ENCODE measurements at regions not wholly inside any gene's neighbourhood (a gene's known extent, or its start where the extent isn't known, plus 50 kb on each side); places are given as distances from the start of the nearest gene placed in this dataset.

DNA sequence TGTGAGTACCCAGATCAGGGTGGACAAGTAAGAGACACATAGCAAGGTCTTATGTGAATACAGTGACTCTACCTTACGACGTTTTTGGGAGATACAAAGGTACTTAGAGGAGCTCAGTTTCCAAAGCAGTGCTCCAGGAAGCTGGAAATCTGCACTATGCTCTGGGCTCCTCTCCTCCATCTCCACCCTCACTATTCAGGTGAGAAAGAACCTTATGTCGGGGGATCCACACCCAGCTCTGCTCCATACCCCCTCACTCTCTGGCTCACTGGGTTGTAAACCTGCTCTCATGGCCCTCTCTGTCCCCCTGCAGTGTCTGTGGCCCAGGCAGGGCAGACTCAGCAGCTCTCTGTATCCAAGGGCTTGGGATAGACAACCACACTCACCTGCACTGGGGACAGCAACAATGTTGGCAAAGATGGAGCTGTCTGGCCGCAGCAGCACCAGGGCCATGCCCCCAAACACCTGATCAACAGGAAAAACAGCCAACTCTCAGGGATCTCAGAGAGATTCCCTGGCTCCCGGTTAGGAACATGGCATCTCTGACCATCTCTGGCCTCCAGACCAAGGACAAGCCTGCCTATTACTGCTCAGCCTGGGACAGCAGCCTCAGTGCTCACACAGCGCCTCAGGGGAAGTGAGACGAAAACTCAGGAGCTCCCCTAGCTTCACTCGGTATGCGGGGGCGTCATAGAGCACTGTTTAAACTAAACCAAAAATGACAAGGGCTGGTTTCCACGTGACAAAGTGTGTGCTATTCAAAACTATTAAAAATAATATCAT lies 60.9 kb upstream of the TOP3B start:
- no peaks in the 10 kb centered on the region for H3K4me1 ChIP-seq (ENCODE audit: insufficient read depth, low read length)
- no peak overlapping the region for H3K9ac ChIP-seq (ENCODE audit: low read depth, low read length)
- H3K4me3 ChIP-seq (ENCODE audit: low read length): no peak overlapping the region
- H3K27me3 ChIP-seq (ENCODE audit: insufficient read depth, low read length): peaks cover 97% of the 10 kb centered on the region
- H3K27ac ChIP-seq (ENCODE audit: low read length): no peak overlapping the region
- no peaks in the 10 kb centered on the region for H3K36me3 ChIP-seq (ENCODE audit: insufficient read depth, low read depth, low read length)
- H3K9me3 ChIP-seq (ENCODE audit: insufficient read depth, low read depth, low read length): no peaks in the 10 kb centered on the region

DNA sequence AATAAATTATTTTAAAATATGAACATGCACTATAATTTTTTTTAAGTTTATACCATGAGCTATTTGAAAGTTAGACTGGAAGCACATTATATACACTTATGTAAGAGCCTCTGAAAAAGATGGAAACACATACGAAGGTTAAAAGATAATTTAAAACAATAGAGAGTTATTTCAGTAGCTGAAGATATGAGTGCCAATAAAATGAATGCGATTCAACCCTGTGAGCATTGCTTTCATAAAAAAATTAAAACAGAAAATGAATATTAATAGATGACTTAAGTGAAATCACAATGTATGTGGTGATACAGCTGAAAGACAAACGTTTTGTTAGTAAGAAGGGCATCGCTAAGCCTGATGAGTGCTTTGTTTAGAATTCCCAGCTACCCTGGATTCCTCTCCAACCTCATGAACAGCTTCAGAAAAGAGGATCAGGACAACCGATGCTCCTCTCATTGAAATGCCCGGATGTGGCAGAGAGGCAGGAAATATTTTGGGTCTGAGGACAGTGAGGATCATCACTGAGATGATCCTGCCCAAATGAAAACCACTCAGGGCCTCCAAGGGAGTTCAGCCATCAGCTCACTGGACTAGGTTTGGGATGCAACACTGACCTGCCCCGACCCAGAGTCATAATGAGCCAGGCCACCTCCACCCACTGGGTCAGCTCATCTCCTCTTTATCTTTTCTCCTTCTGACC lies 60.2 kb upstream of the TOP3B start:
- no peaks in the 10 kb centered on the region for H3K36me3 ChIP-seq (ENCODE audit: insufficient read depth, low read depth, low read length)
- H3K9ac ChIP-seq (ENCODE audit: low read depth, low read length): no peak overlapping the region
- no peaks in the 10 kb centered on the region for H3K4me1 ChIP-seq (ENCODE audit: insufficient read depth, low read length)
- H3K4me3 ChIP-seq (ENCODE audit: low read length): no peak overlapping the region
- no peaks in the 10 kb centered on the region for H3K9me3 ChIP-seq (ENCODE audit: insufficient read depth, low read depth, low read length)
- no peak overlapping the region for H3K27ac ChIP-seq (ENCODE audit: low read length)
- H3K27me3 ChIP-seq (ENCODE audit: insufficient read depth, low read length): peaks cover 99% of the 10 kb centered on the region

DNA sequence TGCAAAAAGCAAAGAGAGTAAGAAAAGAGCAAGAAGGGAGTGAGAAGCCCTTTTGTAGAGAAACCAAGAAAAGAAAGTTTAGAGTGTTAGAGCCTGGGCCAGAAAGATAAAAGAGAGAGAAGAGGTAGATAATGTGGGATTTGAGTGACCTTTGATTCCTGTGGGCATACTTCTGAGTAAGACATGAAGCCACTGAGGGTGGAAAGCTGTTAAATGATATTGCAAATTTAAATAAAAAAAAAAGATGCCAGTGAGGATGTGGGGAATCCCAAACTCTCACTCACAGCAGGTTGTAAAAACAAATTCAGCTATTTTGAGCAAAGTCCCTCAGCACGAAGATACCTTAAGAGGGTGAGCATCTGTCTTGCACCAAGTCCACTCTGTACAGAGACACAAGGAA lies 59.4 kb upstream of the TOP3B start:
- Histone ChIP-seq H3K9me3 (ENCODE audit: insufficient read depth, low read depth, low read length) (no peaks in the 10 kb centered on the region), H3K4me3 (ENCODE audit: low read length) (no peak overlapping the region), H3K27me3 (ENCODE audit: insufficient read depth, low read length) (peaks cover 99% of the 10 kb centered on the region), H3K27ac (ENCODE audit: low read length) (no peak overlapping the region), H3K4me1 (ENCODE audit: insufficient read depth, low read length) (no peaks in the 10 kb centered on the region), H3K36me3 (ENCODE audit: insufficient read depth, low read depth, low read length) (no peaks in the 10 kb centered on the region), H3K9ac (ENCODE audit: low read depth, low read length) (no peak overlapping the region)

DNA sequence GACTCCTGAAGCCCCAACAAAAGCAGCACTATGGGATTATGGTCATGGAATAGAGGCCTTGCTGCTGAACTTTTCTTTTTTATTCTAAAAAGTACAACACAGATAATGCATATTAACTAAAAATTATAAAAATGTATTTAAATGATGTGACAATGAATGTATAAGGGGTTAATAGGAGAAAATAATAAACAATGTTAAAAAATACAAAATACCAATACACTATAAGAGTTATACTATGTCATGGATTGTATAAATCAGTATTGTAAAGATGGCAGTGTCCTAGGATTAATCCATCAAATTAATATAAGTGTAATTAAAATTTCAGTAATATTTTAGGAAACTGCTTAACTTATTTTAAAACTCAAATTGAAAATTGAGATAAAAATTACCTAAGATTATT lies 58.3 kb upstream of the TOP3B start:
- peaks cover 99% of the 10 kb centered on the region for H3K27me3 ChIP-seq (ENCODE audit: insufficient read depth, low read length)
- no peak overlapping the region for H3K9ac ChIP-seq (ENCODE audit: low read depth, low read length)
- H3K4me3 ChIP-seq (ENCODE audit: low read length): no peak overlapping the region
- H3K4me1 ChIP-seq (ENCODE audit: insufficient read depth, low read length): no peaks in the 10 kb centered on the region
- no peaks in the 10 kb centered on the region for H3K36me3 ChIP-seq (ENCODE audit: insufficient read depth, low read depth, low read length)
- H3K27ac ChIP-seq (ENCODE audit: low read length): no peak overlapping the region
- no peaks in the 10 kb centered on the region for H3K9me3 ChIP-seq (ENCODE audit: insufficient read depth, low read depth, low read length)

DNA sequence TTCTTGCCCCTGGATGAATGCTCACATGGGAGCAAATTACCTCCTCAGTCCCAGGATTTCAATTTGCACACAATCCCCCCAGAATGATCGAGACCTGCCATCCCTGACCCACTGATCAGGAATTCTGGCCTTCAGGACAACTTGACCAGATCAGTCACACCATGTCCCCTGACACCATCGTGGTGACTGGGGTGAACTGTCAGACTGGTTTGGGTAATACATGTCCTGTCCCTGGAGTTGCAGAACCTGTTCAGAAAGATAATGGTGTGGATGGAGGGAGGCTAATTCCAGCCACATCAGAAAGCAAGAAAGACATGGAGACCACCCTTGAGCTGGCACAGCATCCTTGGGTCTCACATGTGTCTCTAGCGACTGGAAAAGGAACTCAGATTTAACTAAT lies 57.9 kb upstream of the TOP3B start:
- H3K27me3 ChIP-seq (ENCODE audit: insufficient read depth, low read length): peaks cover 99% of the 10 kb centered on the region
- no peaks in the 10 kb centered on the region for H3K4me1 ChIP-seq (ENCODE audit: insufficient read depth, low read length)
- no peak overlapping the region for H3K9ac ChIP-seq (ENCODE audit: low read depth, low read length)

DNA sequence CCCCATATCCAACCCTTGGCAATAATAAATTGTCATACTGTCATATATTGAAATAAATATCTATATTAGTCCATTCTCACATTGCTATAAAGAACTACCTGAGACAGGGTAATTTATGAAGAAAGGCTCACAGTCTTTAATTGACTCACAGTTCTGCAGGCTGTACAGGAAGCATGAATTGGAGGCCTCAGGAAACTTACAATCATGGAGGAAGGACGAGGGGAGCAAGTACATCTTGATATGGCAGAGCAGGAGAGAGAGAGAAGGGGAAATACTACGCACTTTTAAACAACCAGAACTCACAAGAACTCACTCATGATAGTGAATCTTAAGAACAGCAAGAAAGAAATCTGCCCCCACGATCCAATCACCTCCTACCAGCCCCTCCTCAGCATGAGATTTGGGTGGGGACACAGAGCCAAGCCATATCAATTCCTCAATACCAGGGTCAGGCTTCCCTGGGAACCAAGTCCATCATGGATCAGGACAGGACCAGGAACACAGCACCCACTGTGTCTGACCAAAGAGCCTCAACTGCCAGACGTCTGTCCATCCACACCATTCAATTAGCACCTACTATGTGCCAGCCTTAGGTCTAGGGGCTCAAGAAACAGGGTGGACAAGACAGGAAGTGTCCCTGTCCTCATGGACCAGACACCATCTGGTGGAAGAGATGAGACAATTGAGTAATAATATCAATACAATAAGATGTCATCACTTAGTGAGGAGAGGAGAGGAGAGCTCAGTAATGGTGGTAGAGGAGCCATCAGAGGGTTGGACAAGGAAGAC lies 56.9 kb upstream of the TOP3B start:
- no peaks in the 10 kb centered on the region for H3K9me3 ChIP-seq (ENCODE audit: insufficient read depth, low read depth, low read length)
- H3K27ac ChIP-seq (ENCODE audit: low read length): no peak overlapping the region
- no peak overlapping the region for H3K9ac ChIP-seq (ENCODE audit: low read depth, low read length)
- no peaks in the 10 kb centered on the region for H3K36me3 ChIP-seq (ENCODE audit: insufficient read depth, low read depth, low read length)
- H3K4me3 ChIP-seq (ENCODE audit: low read length): no peak overlapping the region
- H3K4me1 ChIP-seq (ENCODE audit: insufficient read depth, low read length): no peaks in the 10 kb centered on the region
- H3K27me3 ChIP-seq (ENCODE audit: insufficient read depth, low read length): peaks cover 99% of the 10 kb centered on the region

More for the DNA sequence above, 57.9 kb upstream of the TOP3B start:
- Histone ChIP-seq H3K36me3 (ENCODE audit: insufficient read depth, low read depth, low read length) (no peaks in the 10 kb centered on the region), H3K4me3 (ENCODE audit: low read length) (no peak overlapping the region), H3K27ac (ENCODE audit: low read length) (no peak overlapping the region), H3K9me3 (ENCODE audit: insufficient read depth, low read depth, low read length) (no peaks in the 10 kb centered on the region)

DNA sequence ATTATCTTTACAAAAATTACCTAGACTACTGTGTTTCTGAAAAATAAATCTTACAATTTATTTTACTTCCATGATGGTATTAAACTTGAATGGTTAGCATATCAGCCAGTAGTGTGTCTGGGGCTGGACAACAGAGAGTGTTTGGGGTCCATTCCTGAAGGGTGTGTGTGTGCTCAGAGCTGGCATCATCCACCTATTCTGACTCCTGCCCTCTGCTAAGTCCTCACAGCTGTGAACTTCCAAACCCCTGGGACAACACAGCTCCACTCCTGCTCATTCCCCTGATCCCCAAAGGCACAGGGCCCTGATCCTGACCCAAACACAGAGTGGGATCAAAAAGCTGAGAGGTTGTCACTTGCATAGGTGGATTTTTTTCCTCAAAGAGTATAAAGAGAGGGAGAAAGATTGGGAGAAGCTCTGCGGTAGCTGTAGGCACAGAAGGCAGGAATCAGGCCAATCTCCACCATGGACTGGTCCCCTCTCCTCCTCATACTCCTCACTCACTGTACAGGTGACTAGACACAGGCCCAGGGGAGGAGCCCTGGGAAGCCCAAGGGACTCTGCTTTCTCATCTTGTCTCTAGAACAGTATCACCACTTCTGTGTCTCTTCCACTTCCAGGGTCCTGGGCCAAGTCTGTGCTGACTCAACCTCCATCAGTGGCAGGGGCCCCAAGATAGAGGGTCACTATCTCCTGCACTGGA lies 55.7 kb upstream of the TOP3B start:
- H3K9me3 ChIP-seq (ENCODE audit: insufficient read depth, low read depth, low read length): no peaks in the 10 kb centered on the region
- H3K27me3 ChIP-seq (ENCODE audit: insufficient read depth, low read length): peaks cover 99% of the 10 kb centered on the region
- no peaks in the 10 kb centered on the region for H3K4me1 ChIP-seq (ENCODE audit: insufficient read depth, low read length)
- H3K9ac ChIP-seq (ENCODE audit: low read depth, low read length): no peak overlapping the region
- no peak overlapping the region for H3K27ac ChIP-seq (ENCODE audit: low read length)
- H3K4me3 ChIP-seq (ENCODE audit: low read length): no peak overlapping the region
- no peaks in the 10 kb centered on the region for H3K36me3 ChIP-seq (ENCODE audit: insufficient read depth, low read depth, low read length)

DNA sequence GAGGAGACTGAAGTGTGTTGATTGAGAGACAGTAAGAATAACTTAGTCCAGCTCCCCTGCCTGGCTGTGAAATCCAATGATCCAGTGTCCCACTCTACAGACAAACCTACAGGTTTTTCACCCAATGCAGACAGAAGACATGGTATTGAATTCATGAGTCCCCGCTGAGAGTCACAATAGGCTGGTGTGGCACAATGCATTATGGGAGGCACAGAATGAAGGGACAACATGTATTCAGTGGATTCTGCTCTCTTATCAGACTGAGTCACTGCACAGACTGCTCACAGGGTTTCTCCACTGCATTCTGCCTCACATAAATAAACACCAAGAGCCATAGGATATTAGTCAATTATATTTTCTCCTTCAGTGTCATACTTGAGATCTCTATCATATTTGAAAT lies 55.2 kb upstream of the TOP3B start:
- H3K27ac ChIP-seq (ENCODE audit: low read length): no peak overlapping the region
- no peak overlapping the region for H3K9ac ChIP-seq (ENCODE audit: low read depth, low read length)
- H3K4me1 ChIP-seq (ENCODE audit: insufficient read depth, low read length): no peaks in the 10 kb centered on the region
- peaks cover 99% of the 10 kb centered on the region for H3K27me3 ChIP-seq (ENCODE audit: insufficient read depth, low read length)
- no peaks in the 10 kb centered on the region for H3K36me3 ChIP-seq (ENCODE audit: insufficient read depth, low read depth, low read length)
- no peak overlapping the region for H3K4me3 ChIP-seq (ENCODE audit: low read length)
- no peaks in the 10 kb centered on the region for H3K9me3 ChIP-seq (ENCODE audit: insufficient read depth, low read depth, low read length)

DNA sequence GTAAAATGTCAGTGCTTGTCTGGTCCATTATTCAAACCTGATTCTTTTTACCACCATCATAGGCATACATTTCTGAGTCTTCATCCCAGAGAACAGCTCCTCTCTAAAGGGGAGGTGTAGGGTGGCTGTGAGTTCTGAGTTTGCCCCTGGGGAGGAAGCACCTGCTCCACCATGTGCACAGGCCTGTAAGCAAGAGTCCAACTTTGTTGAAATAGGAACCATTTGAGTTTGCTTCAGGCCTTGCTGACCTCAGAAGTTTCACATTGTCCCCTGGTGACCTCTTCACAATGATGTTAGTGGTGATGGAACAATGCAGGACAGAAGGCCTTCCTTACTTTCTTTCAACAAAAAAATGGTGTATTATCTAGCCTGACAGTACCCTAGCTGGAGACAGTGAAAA lies 54.6 kb upstream of the TOP3B start:
- no peak overlapping the region for H3K9ac ChIP-seq (ENCODE audit: low read depth, low read length)
- no peak overlapping the region for H3K4me3 ChIP-seq (ENCODE audit: low read length)
- no peaks in the 10 kb centered on the region for H3K9me3 ChIP-seq (ENCODE audit: insufficient read depth, low read depth, low read length)
- peaks cover 99% of the 10 kb centered on the region for H3K27me3 ChIP-seq (ENCODE audit: insufficient read depth, low read length)
- H3K36me3 ChIP-seq (ENCODE audit: insufficient read depth, low read depth, low read length): no peaks in the 10 kb centered on the region
- H3K27ac ChIP-seq (ENCODE audit: low read length): no peak overlapping the region
- no peaks in the 10 kb centered on the region for H3K4me1 ChIP-seq (ENCODE audit: insufficient read depth, low read length)

DNA sequence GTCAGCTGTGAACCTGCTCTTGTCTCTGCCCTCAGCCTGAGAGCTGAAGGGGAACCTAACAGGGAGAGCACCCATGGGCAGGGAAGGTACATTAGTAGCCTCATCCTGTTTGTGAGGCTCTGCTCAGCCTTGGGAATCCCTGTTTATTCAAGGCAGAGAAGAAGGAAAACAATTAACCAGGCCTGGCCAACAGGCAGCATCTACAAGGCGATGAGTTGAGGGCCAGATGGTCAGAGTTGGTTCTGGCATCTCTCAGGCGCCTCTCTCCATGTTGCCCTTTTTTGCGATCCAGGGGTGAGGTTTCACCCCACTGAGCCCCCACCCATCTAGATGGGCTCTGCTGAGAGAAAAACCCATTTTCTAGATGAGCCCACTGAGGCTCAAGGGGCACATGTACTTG lies 54.0 kb upstream of the TOP3B start:
- Histone ChIP-seq H3K36me3 (ENCODE audit: insufficient read depth, low read depth, low read length) (no peaks in the 10 kb centered on the region), H3K9ac (ENCODE audit: low read depth, low read length) (no peak overlapping the region), H3K27ac (ENCODE audit: low read length) (no peak overlapping the region), H3K4me1 (ENCODE audit: insufficient read depth, low read length) (no peaks in the 10 kb centered on the region), H3K4me3 (ENCODE audit: low read length) (no peak overlapping the region), H3K27me3 (ENCODE audit: insufficient read depth, low read length) (peaks cover 99% of the 10 kb centered on the region), H3K9me3 (ENCODE audit: insufficient read depth, low read depth, low read length) (no peaks in the 10 kb centered on the region)

DNA sequence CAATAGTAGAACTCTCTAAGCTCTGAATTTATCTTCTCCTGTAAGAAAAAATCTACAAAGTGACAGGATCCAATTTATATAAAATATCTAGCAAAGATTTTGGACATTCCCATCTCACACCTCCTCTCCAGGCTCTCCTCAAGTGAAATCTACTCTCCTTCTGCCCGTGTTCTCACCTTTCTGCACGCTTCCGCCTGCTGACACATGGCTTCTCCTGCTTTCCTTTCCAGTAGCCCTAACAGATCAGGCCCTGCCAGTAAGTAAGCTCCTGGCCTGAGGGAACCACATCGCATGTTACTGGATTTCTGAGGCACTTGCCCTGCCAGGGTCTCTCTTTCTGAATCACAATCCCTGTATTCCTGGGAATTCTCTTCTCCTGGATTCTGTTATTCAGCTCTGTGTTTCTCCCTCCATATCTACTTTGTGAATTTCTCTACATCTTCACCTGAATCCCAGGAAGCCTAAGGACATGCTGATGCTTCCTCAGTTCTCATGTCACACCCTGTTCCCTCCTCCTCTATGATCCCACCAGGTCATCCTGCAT lies 53.3 kb upstream of the TOP3B start:
- H3K36me3 ChIP-seq (ENCODE audit: insufficient read depth, low read depth, low read length): no peaks in the 10 kb centered on the region
- no peak overlapping the region for H3K9ac ChIP-seq (ENCODE audit: low read depth, low read length)
- H3K4me1 ChIP-seq (ENCODE audit: insufficient read depth, low read length): no peaks in the 10 kb centered on the region
- H3K9me3 ChIP-seq (ENCODE audit: insufficient read depth, low read depth, low read length): no peaks in the 10 kb centered on the region
- no peak overlapping the region for H3K4me3 ChIP-seq (ENCODE audit: low read length)
- no peak overlapping the region for H3K27ac ChIP-seq (ENCODE audit: low read length)
- peaks cover 100% of the 10 kb centered on the region for H3K27me3 ChIP-seq (ENCODE audit: insufficient read depth, low read length)
